HEK293 (cell line): ENCODE measurements at regions not wholly inside any gene's neighbourhood (a gene's known extent, or its start where the extent isn't known, plus 50 kb on each side); places are given as distances from the start of the nearest gene placed in this dataset.

ENCODE experiments used
- CTCF ChIA-PET: fragments of 350-600 bp; formaldehyde crosslinking; extraction: SDS; loops from one replicate; lab custom pipeline; 2021; ENCODE audit warnings: antibody characterized with exemption; lab: Yijun Ruan, JAX
- POLR2A ChIA-PET: fragments of 300-600 bp; formaldehyde crosslinking; extraction: SDS; loops from one replicate; lab custom pipeline; 2020; ENCODE audit warnings: antibody characterized with exemption, inconsistent platforms; lab: Yijun Ruan, JAX
- H3K27ac ChIP-seq: fragments of 200-500 bp; sonication (Bioruptor generic); 2 replicates; pipeline ENCODE4 v1.5.1; 2014; ENCODE audit warnings: low read depth, low read length, control low read depth, inconsistent platforms; ENCODE audit errors: extremely low read depth
- H3K36me3 ChIP-seq, 2 experiments: fragments of 200-500 bp in 1 of 2; sonication (Bioruptor generic) in 1 of 2; 1 replicate in 1 of 2; 2 replicates in 1 of 2; pipeline ENCODE4 v1.5.1; 2014 to 2017; ENCODE audit warnings: inconsistent platforms in 2 of 2, low read length in 2 of 2; ENCODE audit not compliant: control insufficient read depth in 2 of 2, insufficient read depth in 1 of 2
- H3K4me1 ChIP-seq: fragments of 200-500 bp; sonication (Bioruptor generic); 2 replicates; pipeline ENCODE4 v1.5.1; 2014; ENCODE audit warnings: mild to moderate bottlenecking, low read length, inconsistent platforms; ENCODE audit not compliant: control insufficient read depth, insufficient read depth
- H3K4me3 ChIP-seq: 2 replicates; pipeline ENCODE4 v1.5.1; 2011; ENCODE audit warnings: low read depth, mild to moderate bottlenecking, control low read depth, low read length, moderate library complexity
- H3K9me3 ChIP-seq: fragments of 200-500 bp; sonication (Bioruptor generic); 2 replicates; pipeline ENCODE4 v1.5.1; 2014; ENCODE audit warnings: low read depth, low read length, inconsistent platforms; ENCODE audit not compliant: control insufficient read depth, insufficient read depth
- KLF1 ChIP-seq: fragments of 450-650 bp; formaldehyde crosslinking; IDR thresholded peaks from 2 replicates; pipeline ENCODE4 v1.5.1; 2016; ENCODE audit warnings: missing biosample characterization, missing genetic modification characterization
- KLF9 ChIP-seq: fragments of 450-650 bp; formaldehyde crosslinking; IDR thresholded peaks from 2 replicates; pipeline ENCODE4 v1.5.1; 2016; ENCODE audit warnings: missing biosample characterization, missing genetic modification characterization, low read depth
- SALL2 ChIP-seq: fragments of 450-650 bp; formaldehyde crosslinking; IDR thresholded peaks from 2 replicates; pipeline ENCODE4 v1.5.0; 2017; ENCODE audit warnings: missing biosample characterization, mild to moderate bottlenecking, missing genetic modification characterization, borderline replicate concordance
- SP7 ChIP-seq: fragments of 450-650 bp; formaldehyde crosslinking; IDR thresholded peaks from 2 replicates; pipeline ENCODE4 v1.5.1; 2016; ENCODE audit warnings: missing biosample characterization, missing genetic modification characterization
- ZBTB17 ChIP-seq: fragments of 450-650 bp; formaldehyde crosslinking; IDR thresholded peaks from 2 replicates; pipeline ENCODE4 v1.5.1; 2016; ENCODE audit warnings: missing biosample characterization, missing genetic modification characterization
- ZFHX2 ChIP-seq: fragments of 450-650 bp; formaldehyde crosslinking; conservative IDR thresholded peaks from 2 replicates; pipeline ENCODE4 v1.5.1; 2016; ENCODE audit warnings: missing biosample characterization, missing genetic modification characterization
- ZNF157 ChIP-seq: fragments of 450-650 bp; formaldehyde crosslinking; IDR thresholded peaks from 2 replicates; pipeline ENCODE4 v1.5.1; 2016; ENCODE audit warnings: missing biosample characterization, missing genetic modification characterization
- ZNF16 ChIP-seq: fragments of 450-650 bp; formaldehyde crosslinking; IDR thresholded peaks from 2 replicates; pipeline ENCODE4 v1.5.1; 2016; ENCODE audit warnings: low read depth, missing biosample characterization, missing genetic modification characterization
- ZNF169 ChIP-seq: fragments of 450-650 bp; formaldehyde crosslinking; IDR thresholded peaks from 2 replicates; pipeline ENCODE4 v1.5.1; 2016; ENCODE audit warnings: missing biosample characterization, missing genetic modification characterization
- ZNF174 ChIP-seq: fragments of 450-650 bp; formaldehyde crosslinking; IDR thresholded peaks from 2 replicates; pipeline ENCODE4 v1.5.0; 2017; ENCODE audit warnings: missing biosample characterization, mild to moderate bottlenecking, missing genetic modification characterization
- ZNF248 ChIP-seq: fragments of 450-650 bp; formaldehyde crosslinking; IDR thresholded peaks from 2 replicates; pipeline ENCODE4 v1.5.1; 2017; ENCODE audit warnings: missing biosample characterization, missing genetic modification characterization
- ZNF266 ChIP-seq: fragments of 450-650 bp; formaldehyde crosslinking; IDR thresholded peaks from 2 replicates; pipeline ENCODE4 v1.5.1; 2016; ENCODE audit warnings: missing biosample characterization, missing genetic modification characterization, low read depth
- ZNF433 ChIP-seq: fragments of 450-650 bp; formaldehyde crosslinking; IDR thresholded peaks from 2 replicates; pipeline ENCODE4 v1.5.1; 2016; ENCODE audit warnings: missing biosample characterization, missing genetic modification characterization, low read depth
- ZNF473 ChIP-seq: fragments of 450-650 bp; formaldehyde crosslinking; IDR thresholded peaks from 2 replicates; pipeline ENCODE4 v1.5.1; 2017; ENCODE audit warnings: missing biosample characterization, missing genetic modification characterization
- ZNF530 ChIP-seq: fragments of 450-650 bp; formaldehyde crosslinking; IDR thresholded peaks from 2 replicates; pipeline ENCODE4 v1.5.1; 2016; ENCODE audit warnings: low read depth, missing biosample characterization, missing genetic modification characterization
- ZNF623 ChIP-seq: fragments of 450-650 bp; formaldehyde crosslinking; IDR thresholded peaks from 2 replicates; pipeline ENCODE4 v1.5.1; 2016; ENCODE audit warnings: missing biosample characterization, missing genetic modification characterization
- ZNF701 ChIP-seq: fragments of 450-650 bp; formaldehyde crosslinking; IDR thresholded peaks from 2 replicates; pipeline ENCODE4 v1.5.1; 2016; ENCODE audit warnings: missing biosample characterization, missing genetic modification characterization
- TF ChIP-seq, protein P1 (sequence below): fragments of 450-650 bp; formaldehyde crosslinking; IDR thresholded peaks from 2 replicates; pipeline ENCODE4 v1.5.1; 2016; ENCODE audit warnings: missing biosample characterization, missing genetic modification characterization
- TF ChIP-seq, protein P2 (sequence below): fragments of 450-650 bp; formaldehyde crosslinking; IDR thresholded peaks from 2 replicates; pipeline ENCODE4 v1.5.1; 2017; ENCODE audit warnings: missing biosample characterization, missing genetic modification characterization
- TF ChIP-seq, protein P3 (sequence below): fragments of 450-650 bp; formaldehyde crosslinking; IDR thresholded peaks from 2 replicates; pipeline ENCODE4 v1.5.1; 2016; ENCODE audit warnings: missing biosample characterization, missing genetic modification characterization
- TF ChIP-seq, protein P4 (sequence below): fragments of 450-650 bp; formaldehyde crosslinking; IDR thresholded peaks from 2 replicates; pipeline ENCODE4 v1.5.1; 2016; ENCODE audit warnings: missing biosample characterization, missing genetic modification characterization
- TF ChIP-seq, protein P5 (sequence below): fragments of 450-650 bp; formaldehyde crosslinking; IDR thresholded peaks from 2 replicates; pipeline ENCODE4 v1.5.1; 2016; ENCODE audit warnings: missing biosample characterization, missing genetic modification characterization
- TF ChIP-seq, protein P6 (sequence below): fragments of 450-650 bp; formaldehyde crosslinking; IDR thresholded peaks from 2 replicates; pipeline ENCODE4 v1.5.1; 2016; ENCODE audit warnings: missing biosample characterization, missing genetic modification characterization, low read depth

DNA sequence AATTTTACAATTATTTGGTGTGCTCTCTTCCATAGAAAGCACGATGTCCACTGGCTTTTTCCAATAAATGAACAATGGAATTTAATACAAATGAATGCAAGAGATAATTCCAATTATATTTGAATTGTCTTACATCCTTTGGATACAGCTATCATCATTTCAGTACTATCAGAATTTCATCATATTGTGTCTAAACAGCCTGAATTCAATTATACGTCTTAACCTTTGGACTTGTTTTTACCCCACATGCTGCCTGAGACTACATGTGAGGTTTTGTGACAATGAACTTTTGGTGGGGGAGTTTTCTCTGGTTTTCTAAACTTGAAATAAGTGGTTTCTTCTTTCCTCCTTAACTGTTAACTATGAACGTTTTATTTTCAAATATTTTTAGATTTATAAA, 1176.0 kb downstream of the EPHA7 start:
- CTCF ChIA-PET = no interaction called here
- no peak overlapping the region for H3K27ac ChIP-seq
- no peaks in the 10 kb centered on the region for H3K4me1 ChIP-seq
- no peaks in the 10 kb centered on the region for H3K36me3 ChIP-seq
- TF ChIP-seq ZBTB17 (tag by site-specific recombination) (no peak), ZNF530 (no peak), KLF1 (tag by site-specific recombination) (no peak), ZNF174 (no peak), ZNF473 (tag by site-specific recombination) (no peak), ZNF623 (tag by site-specific recombination) (no peak), ZNF266 (no peak), ZNF157 (tag by site-specific recombination) (no peak)
- TF ChIP-seq, protein P1, sequence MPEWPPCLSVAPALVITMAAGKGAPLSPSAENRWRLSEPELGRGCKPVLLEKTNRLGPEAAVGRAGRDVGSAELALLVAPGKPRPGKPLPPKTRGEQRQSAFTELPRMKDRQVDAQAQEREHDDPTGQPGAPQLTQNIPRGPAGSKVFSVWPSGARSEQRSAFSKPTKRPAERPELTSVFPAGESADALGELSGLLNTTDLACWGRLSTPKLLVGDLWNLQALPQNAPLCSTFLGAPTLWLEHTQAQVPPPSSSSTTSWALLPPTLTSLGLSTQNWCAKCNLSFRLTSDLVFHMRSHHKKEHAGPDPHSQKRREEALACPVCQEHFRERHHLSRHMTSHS (tag by site-specific recombination) = no peak
- TF ChIP-seq, protein P2, sequence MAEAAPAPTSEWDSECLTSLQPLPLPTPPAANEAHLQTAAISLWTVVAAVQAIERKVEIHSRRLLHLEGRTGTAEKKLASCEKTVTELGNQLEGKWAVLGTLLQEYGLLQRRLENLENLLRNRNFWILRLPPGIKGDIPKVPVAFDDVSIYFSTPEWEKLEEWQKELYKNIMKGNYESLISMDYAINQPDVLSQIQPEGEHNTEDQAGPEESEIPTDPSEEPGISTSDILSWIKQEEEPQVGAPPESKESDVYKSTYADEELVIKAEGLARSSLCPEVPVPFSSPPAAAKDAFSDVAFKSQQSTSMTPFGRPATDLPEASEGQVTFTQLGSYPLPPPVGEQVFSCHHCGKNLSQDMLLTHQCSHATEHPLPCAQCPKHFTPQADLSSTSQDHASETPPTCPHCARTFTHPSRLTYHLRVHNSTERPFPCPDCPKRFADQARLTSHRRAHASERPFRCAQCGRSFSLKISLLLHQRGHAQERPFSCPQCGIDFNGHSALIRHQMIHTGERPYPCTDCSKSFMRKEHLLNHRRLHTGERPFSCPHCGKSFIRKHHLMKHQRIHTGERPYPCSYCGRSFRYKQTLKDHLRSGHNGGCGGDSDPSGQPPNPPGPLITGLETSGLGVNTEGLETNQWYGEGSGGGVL (tag by site-specific recombination) = no peak
- TF ChIP-seq, protein P3, sequence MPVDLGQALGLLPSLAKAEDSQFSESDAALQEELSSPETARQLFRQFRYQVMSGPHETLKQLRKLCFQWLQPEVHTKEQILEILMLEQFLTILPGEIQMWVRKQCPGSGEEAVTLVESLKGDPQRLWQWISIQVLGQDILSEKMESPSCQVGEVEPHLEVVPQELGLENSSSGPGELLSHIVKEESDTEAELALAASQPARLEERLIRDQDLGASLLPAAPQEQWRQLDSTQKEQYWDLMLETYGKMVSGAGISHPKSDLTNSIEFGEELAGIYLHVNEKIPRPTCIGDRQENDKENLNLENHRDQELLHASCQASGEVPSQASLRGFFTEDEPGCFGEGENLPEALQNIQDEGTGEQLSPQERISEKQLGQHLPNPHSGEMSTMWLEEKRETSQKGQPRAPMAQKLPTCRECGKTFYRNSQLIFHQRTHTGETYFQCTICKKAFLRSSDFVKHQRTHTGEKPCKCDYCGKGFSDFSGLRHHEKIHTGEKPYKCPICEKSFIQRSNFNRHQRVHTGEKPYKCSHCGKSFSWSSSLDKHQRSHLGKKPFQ (tag by site-specific recombination) = no peak
- TF ChIP-seq, protein P4, sequence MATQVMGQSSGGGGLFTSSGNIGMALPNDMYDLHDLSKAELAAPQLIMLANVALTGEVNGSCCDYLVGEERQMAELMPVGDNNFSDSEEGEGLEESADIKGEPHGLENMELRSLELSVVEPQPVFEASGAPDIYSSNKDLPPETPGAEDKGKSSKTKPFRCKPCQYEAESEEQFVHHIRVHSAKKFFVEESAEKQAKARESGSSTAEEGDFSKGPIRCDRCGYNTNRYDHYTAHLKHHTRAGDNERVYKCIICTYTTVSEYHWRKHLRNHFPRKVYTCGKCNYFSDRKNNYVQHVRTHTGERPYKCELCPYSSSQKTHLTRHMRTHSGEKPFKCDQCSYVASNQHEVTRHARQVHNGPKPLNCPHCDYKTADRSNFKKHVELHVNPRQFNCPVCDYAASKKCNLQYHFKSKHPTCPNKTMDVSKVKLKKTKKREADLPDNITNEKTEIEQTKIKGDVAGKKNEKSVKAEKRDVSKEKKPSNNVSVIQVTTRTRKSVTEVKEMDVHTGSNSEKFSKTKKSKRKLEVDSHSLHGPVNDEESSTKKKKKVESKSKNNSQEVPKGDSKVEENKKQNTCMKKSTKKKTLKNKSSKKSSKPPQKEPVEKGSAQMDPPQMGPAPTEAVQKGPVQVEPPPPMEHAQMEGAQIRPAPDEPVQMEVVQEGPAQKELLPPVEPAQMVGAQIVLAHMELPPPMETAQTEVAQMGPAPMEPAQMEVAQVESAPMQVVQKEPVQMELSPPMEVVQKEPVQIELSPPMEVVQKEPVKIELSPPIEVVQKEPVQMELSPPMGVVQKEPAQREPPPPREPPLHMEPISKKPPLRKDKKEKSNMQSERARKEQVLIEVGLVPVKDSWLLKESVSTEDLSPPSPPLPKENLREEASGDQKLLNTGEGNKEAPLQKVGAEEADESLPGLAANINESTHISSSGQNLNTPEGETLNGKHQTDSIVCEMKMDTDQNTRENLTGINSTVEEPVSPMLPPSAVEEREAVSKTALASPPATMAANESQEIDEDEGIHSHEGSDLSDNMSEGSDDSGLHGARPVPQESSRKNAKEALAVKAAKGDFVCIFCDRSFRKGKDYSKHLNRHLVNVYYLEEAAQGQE = no peak
- POLR2A ChIA-PET = no interaction called here
- H3K4me3 ChIP-seq = no peak overlapping the region
- no peaks in the 10 kb centered on the region for H3K9me3 ChIP-seq

DNA sequence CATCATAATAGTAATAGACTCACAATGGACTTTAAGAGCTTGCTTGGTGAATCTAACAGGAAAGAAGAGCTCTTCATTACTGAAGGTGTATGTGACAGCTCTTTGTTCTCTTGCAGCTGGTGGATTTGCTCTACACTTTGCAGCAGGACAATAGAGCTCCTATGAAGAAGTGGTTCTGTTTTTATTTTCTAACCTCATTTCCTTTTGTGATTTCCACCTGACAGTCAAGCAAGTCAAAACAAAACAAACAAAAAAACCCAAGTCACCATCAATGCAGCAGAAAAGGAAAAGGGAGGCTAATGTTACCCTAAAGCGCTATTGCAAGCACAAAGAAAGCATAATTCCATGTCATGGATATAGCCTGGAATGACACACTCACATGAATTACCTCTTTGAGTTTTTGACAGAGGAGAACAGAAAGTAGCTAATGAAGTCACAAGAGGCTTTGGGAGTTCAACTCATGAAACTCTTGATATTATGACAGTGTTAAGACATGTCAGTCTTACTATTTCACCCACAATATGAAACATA, 1188.1 kb downstream of the EPHA7 start:
- Histone ChIP-seq H3K36me3 (no peaks in the 10 kb centered on the region), H3K27ac (no peak overlapping the region), H3K4me3 (no peak overlapping the region), H3K9me3 (no peaks in the 10 kb centered on the region), H3K4me1 (no peaks in the 10 kb centered on the region)
- ChIA-PET CTCF (no interaction called here), POLR2A (no interaction called here)
- TF ChIP-seq ZNF701 (tag by site-specific recombination) (no peak), SALL2 (tag by site-specific recombination) (no peak), ZNF169 (tag by site-specific recombination) (no peak), KLF9 (no peak), ZFHX2 (tag by site-specific recombination) (no peak), ZNF433 (tag by site-specific recombination) (no peak), ZNF16 (no peak), ZNF248 (no peak), SP7 (tag by site-specific recombination) (no peak)
- TF ChIP-seq, protein P5, sequence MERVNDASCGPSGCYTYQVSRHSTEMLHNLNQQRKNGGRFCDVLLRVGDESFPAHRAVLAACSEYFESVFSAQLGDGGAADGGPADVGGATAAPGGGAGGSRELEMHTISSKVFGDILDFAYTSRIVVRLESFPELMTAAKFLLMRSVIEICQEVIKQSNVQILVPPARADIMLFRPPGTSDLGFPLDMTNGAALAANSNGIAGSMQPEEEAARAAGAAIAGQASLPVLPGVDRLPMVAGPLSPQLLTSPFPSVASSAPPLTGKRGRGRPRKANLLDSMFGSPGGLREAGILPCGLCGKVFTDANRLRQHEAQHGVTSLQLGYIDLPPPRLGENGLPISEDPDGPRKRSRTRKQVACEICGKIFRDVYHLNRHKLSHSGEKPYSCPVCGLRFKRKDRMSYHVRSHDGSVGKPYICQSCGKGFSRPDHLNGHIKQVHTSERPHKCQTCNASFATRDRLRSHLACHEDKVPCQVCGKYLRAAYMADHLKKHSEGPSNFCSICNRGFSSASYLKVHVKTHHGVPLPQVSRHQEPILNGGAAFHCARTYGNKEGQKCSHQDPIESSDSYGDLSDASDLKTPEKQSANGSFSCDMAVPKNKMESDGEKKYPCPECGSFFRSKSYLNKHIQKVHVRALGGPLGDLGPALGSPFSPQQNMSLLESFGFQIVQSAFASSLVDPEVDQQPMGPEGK (tag by site-specific recombination) = no peak
- TF ChIP-seq, protein P6, sequence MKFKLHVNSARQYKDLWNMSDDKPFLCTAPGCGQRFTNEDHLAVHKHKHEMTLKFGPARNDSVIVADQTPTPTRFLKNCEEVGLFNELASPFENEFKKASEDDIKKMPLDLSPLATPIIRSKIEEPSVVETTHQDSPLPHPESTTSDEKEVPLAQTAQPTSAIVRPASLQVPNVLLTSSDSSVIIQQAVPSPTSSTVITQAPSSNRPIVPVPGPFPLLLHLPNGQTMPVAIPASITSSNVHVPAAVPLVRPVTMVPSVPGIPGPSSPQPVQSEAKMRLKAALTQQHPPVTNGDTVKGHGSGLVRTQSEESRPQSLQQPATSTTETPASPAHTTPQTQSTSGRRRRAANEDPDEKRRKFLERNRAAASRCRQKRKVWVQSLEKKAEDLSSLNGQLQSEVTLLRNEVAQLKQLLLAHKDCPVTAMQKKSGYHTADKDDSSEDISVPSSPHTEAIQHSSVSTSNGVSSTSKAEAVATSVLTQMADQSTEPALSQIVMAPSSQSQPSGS (tag by site-specific recombination) = no peak
- TF ChIP-seq, protein P3 (tag by site-specific recombination) = no peak
